BE2C (cell line): ENCODE measurements at regions not wholly inside any gene's neighbourhood (a gene's known extent, or its start where the extent isn't known, plus 50 kb on each side); places are given as distances from the start of the nearest gene placed in this dataset.

Experiments
- DNase-seq: peaks from one replicate; pipeline ENCODE4 v3.0.0-alpha.2; 2020
- H3K27me3 ChIP-seq: fragments of 250-450 bp; sonication (Bioruptor Pico); 2 replicates; pipeline ENCODE4 v1.5.1; 2020; ENCODE audit warnings: mild to moderate bottlenecking
- H3K36me3 ChIP-seq: fragments of 250-450 bp; sonication (Bioruptor Pico); 2 replicates; pipeline ENCODE4 v1.5.1; 2020; ENCODE audit warnings: mild to moderate bottlenecking
- H3K4me1 ChIP-seq: fragments of 250-450 bp; sonication (Bioruptor Pico); 2 replicates; pipeline ENCODE4 v1.5.1; 2020
- H3K4me3 ChIP-seq: 2 replicates; pipeline ENCODE4 v1.5.1; 2011; ENCODE audit warnings: low read depth, low read length
- H3K9me3 ChIP-seq: fragments of 250-450 bp; sonication (Bioruptor Pico); 2 replicates; pipeline ENCODE4 v1.5.1; 2020
- CTCF ChIP-seq: IDR thresholded peaks from 2 replicates; pipeline ENCODE4 v1.5.1; 2012; ENCODE audit warnings: mild to moderate bottlenecking, low read depth, low read length

GRCh38 chr10:47160261-47160908, 139.6 kb upstream of the GDF10 start:
- no peaks in the 10 kb centered on the region for H3K27me3 ChIP-seq
- no peaks in the 10 kb centered on the region for H3K36me3 ChIP-seq
- DNase-seq = no peak
- H3K9me3 ChIP-seq = no peaks in the 10 kb centered on the region
- no peak overlapping the region for H3K4me3 ChIP-seq
- no peaks in the 10 kb centered on the region for H3K4me1 ChIP-seq
- no peak for TF ChIP-seq CTCF

GRCh38 chr10:47160967-47161366, 139.0 kb upstream of the GDF10 start:
- Histone ChIP-seq H3K4me3 (no peak overlapping the region), H3K9me3 (no peaks in the 10 kb centered on the region), H3K36me3 (no peaks in the 10 kb centered on the region), H3K27me3 (no peaks in the 10 kb centered on the region), H3K4me1 (no peaks in the 10 kb centered on the region)
- DNase-seq = no peak
- TF ChIP-seq CTCF = no peak

- no peak for TF ChIP-seq CTCF
- H3K4me3 ChIP-seq = no peak overlapping the region
- H3K4me1 ChIP-seq = no peaks in the 10 kb centered on the region
Observed at GRCh38 chr10:47161465-47161864, 138.5 kb upstream of the GDF10 start.

GRCh38 chr10:47164126-47164799, 135.7 kb upstream of the GDF10 start:
- Histone ChIP-seq H3K27me3 (no peaks in the 10 kb centered on the region), H3K9me3 (no peaks in the 10 kb centered on the region), H3K4me3 (no peak overlapping the region), H3K36me3 (no peaks in the 10 kb centered on the region), H3K4me1 (no peaks in the 10 kb centered on the region)
- TF ChIP-seq CTCF = no peak
- no peak for DNase-seq

More at GRCh38 chr10:47161465-47161864, 138.5 kb upstream of the GDF10 start:
- no peaks in the 10 kb centered on the region for H3K9me3 ChIP-seq
- H3K27me3 ChIP-seq = no peaks in the 10 kb centered on the region
- no peak for DNase-seq
- H3K36me3 ChIP-seq = no peaks in the 10 kb centered on the region

- H3K36me3 ChIP-seq = no peaks in the 10 kb centered on the region
- H3K4me3 ChIP-seq = no peak overlapping the region
- no peak for TF ChIP-seq CTCF
- no peaks in the 10 kb centered on the region for H3K4me1 ChIP-seq
- no peak for DNase-seq
- no peaks in the 10 kb centered on the region for H3K27me3 ChIP-seq
- H3K9me3 ChIP-seq = no peaks in the 10 kb centered on the region
Observed at GRCh38 chr10:47164800-47165128, 135.2 kb upstream of the GDF10 start.

GRCh38 chr10:47165168-47165710, 134.8 kb upstream of the GDF10 start:
- TF ChIP-seq CTCF = no peak
- Histone ChIP-seq H3K9me3 (no peaks in the 10 kb centered on the region), H3K4me3 (no peak overlapping the region)

More at GRCh38 chr10:47165168-47165710, 134.8 kb upstream of the GDF10 start:
- H3K36me3 ChIP-seq = no peaks in the 10 kb centered on the region
- H3K4me1 ChIP-seq = no peaks in the 10 kb centered on the region
- no peaks in the 10 kb centered on the region for H3K27me3 ChIP-seq
- DNase-seq = no peak
